OCI-LY7 (cell line): ENCODE measurements at regions not wholly inside any gene's neighbourhood (a gene's known extent, or its start where the extent isn't known, plus 50 kb on each side); places are given as distances from the start of the nearest gene placed in this dataset.

ENCODE experiments used
- BruUV-seq: library from RNA; stranded (reverse); fragments of 400-500 nt; replicated peaks from 2 replicates; lab custom pipeline; 2021; lab: Mats Ljungman, UMichigan
- CTCF ChIA-PET: fragments of 300-600 bp; sonication (Branson Sonifier 250); formaldehyde crosslinking; loops from one replicate; lab custom pipeline; 2022; ENCODE audit warnings: antibody characterized with exemption; ENCODE audit not compliant: unreplicated experiment; lab: Charles Lee
- POLR2A ChIA-PET: fragments of 300-600 bp; sonication (Branson Sonifier 250); formaldehyde crosslinking; loops from one replicate; lab custom pipeline; 2022; ENCODE audit warnings: antibody characterized with exemption; lab: Charles Lee
- DNase-seq: peaks from one replicate; pipeline ENCODE4 v3.0.0-alpha.2; 2015; ENCODE audit warnings: low spot score
- H2AFZ ChIP-seq: fragments of 200-600 bp; sonication (generic), shearing (Covaris generic); 2 replicates; pipeline ENCODE4 v1.6.1; 2014; ENCODE audit warnings: mild to moderate bottlenecking, antibody characterized with exemption, low read length, moderate library complexity
- H3K27ac ChIP-seq: fragments of 200-600 bp; sonication (generic); 2 replicates; pipeline ENCODE4 v1.5.1; 2014; ENCODE audit warnings: mixed run types, low read depth, mild to moderate bottlenecking, moderate library complexity, low read length, inconsistent platforms; ENCODE audit not compliant: poor library complexity, severe bottlenecking
- H3K36me3 ChIP-seq: fragments of 200-600 bp; sonication (generic); 2 replicates; pipeline ENCODE4 v1.6.1; 2014; ENCODE audit warnings: mild to moderate bottlenecking, antibody characterized with exemption, low read length, moderate library complexity, mixed read lengths; ENCODE audit not compliant: insufficient read depth
- H3K4me1 ChIP-seq: fragments of 200-600 bp; sonication (generic); 2 replicates; pipeline ENCODE4 v1.5.1; 2014; ENCODE audit warnings: mild to moderate bottlenecking, low read length; ENCODE audit not compliant: insufficient read depth, poor library complexity, severe bottlenecking
- H3K4me2 ChIP-seq: fragments of 200-600 bp; sonication (generic); 2 replicates; pipeline ENCODE4 v1.6.1; 2014; ENCODE audit warnings: mild to moderate bottlenecking, low read length
- H3K4me3 ChIP-seq: fragments of 200-600 bp; sonication (generic); 2 replicates; pipeline ENCODE4 v1.5.1; 2014; ENCODE audit warnings: mild to moderate bottlenecking, low read depth, low read length; ENCODE audit not compliant: poor library complexity, severe bottlenecking
- H3K79me2 ChIP-seq: fragments of 200-600 bp; sonication (generic); 2 replicates; pipeline ENCODE4 v1.6.1; 2016; ENCODE audit warnings: low read depth, mild to moderate bottlenecking, low read length, moderate library complexity, mixed read lengths; ENCODE audit not compliant: insufficient read depth
- H3K9me2 ChIP-seq: fragments of 200-600 bp; sonication (generic); 2 replicates; pipeline ENCODE4 v1.6.1; 2016; ENCODE audit warnings: mild to moderate bottlenecking, low read length, mixed read lengths; ENCODE audit not compliant: insufficient read depth
- H3K9me3 ChIP-seq: fragments of 200-600 bp; sonication (generic); 2 replicates; pipeline ENCODE4 v1.6.1; 2014; ENCODE audit warnings: mild to moderate bottlenecking, mixed run types, low read length, mixed read lengths
- H4K20me1 ChIP-seq: fragments of 200-600 bp; sonication (generic); 2 replicates; pipeline ENCODE4 v1.6.1; 2014; ENCODE audit warnings: mild to moderate bottlenecking, antibody characterized with exemption, low read length, moderate library complexity, mixed read lengths; ENCODE audit not compliant: insufficient read depth
- EZH2phosphoT487 ChIP-seq: fragments of 200-600 bp; sonication (generic); IDR thresholded peaks from 2 replicates; pipeline ENCODE4 v1.6.1; 2018; ENCODE audit warnings: low read depth, borderline replicate concordance, mild to moderate bottlenecking, mixed run types, antibody characterized with exemption, low read length, moderate library complexity, mixed read lengths
- intact Hi-C: fragments of 100-400 bp; cut with micrococcal nuclease; formaldehyde crosslinking; loops from one replicate; pipeline ENCODE4 v1.10.0; 2022; ENCODE audit not compliant: unreplicated experiment
- TF ChIP-seq, protein P1 (sequence below): fragments of 200-600 bp; sonication (generic); conservative IDR thresholded peaks from 2 replicates; pipeline ENCODE4 v1.5.1; 2014; ENCODE audit warnings: mild to moderate bottlenecking, antibody characterized with exemption, low read length, moderate library complexity, mixed read lengths

DNA sequence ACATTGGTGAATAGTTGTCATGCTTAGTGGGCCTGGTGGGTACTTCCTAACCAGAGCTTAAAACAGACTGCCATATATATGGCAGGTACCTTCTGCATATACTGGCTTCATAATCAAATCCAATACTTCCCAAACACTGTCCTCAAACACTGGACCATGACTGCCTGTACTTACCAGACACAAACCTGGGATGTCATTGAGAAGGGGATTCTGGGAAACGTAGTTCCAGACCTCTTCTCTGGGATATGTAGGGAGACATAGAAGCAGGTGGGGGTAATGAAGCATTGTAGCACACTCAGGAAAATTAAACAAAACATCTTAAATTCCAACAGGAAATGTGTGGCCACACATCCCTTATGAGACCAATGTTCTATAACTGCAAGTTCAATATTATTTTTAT lies 76.5 kb upstream of the ADAMTS5 start:
- no peak overlapping the region for H3K27ac ChIP-seq
- no peak overlapping the region for H3K4me2 ChIP-seq
- intact Hi-C loops = no loop called here
- no TSS peak for BruUV-seq
- DNase-seq = no peak
- no peaks in the 10 kb centered on the region for H3K9me2 ChIP-seq
- H3K4me3 ChIP-seq = no peak overlapping the region
- H4K20me1 ChIP-seq = no peaks in the 10 kb centered on the region
- H3K4me1 ChIP-seq = no peaks in the 10 kb centered on the region
- TF ChIP-seq, protein P1, sequence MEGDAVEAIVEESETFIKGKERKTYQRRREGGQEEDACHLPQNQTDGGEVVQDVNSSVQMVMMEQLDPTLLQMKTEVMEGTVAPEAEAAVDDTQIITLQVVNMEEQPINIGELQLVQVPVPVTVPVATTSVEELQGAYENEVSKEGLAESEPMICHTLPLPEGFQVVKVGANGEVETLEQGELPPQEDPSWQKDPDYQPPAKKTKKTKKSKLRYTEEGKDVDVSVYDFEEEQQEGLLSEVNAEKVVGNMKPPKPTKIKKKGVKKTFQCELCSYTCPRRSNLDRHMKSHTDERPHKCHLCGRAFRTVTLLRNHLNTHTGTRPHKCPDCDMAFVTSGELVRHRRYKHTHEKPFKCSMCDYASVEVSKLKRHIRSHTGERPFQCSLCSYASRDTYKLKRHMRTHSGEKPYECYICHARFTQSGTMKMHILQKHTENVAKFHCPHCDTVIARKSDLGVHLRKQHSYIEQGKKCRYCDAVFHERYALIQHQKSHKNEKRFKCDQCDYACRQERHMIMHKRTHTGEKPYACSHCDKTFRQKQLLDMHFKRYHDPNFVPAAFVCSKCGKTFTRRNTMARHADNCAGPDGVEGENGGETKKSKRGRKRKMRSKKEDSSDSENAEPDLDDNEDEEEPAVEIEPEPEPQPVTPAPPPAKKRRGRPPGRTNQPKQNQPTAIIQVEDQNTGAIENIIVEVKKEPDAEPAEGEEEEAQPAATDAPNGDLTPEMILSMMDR = no peak
- TF ChIP-seq EZH2phosphoT487 = no peak
- ChIA-PET CTCF (no interaction called here), POLR2A (interaction anchor here (1.0 kb wide), 1 partner anchor 16 kb away, joined by 3 read pairs; no protein-coding TSS in a partner anchor)
- no peaks in the 10 kb centered on the region for H3K36me3 ChIP-seq
- H3K79me2 ChIP-seq = no peaks in the 10 kb centered on the region
- H2AFZ ChIP-seq = no peak overlapping the region
- no peaks in the 10 kb centered on the region for H3K9me3 ChIP-seq

DNA sequence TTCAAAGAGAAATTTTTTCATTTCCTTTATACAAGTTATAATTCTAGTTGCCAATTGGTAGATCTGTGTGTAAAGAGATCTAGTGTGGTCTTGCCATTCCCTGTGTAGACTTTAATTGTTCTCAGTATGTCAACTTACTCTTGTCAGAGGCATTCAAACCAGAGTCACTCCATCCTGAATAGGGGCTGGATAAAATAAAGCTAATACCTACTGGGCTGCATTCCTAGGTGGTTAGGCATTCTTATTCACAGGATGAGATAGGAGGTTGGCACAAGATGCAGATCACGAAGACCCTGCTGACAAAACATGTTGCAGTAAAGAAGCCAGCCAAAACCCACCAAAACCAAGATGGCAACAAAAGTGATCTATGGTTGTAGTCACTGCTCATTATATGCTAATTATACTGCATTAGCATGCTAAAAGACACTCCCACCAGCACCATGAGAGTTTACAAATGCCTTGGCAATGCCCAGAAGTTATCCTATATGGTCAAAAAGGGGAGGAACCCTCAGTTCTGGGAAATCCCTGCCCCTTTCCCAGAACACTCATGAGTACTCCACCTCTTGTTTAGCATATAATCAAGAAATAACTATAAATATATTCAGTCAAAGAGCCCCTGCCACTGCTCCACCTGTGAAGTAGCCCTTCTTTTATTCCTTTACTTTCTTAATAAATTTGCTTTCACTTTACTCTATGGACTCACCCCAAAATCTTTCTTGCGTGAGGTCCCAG lies 74.0 kb upstream of the ADAMTS5 start:
- no TSS peak for BruUV-seq
- TF ChIP-seq EZH2phosphoT487 = no peak
- TF ChIP-seq, protein P1 = no peak
- CTCF ChIA-PET = no interaction called here

DNA sequence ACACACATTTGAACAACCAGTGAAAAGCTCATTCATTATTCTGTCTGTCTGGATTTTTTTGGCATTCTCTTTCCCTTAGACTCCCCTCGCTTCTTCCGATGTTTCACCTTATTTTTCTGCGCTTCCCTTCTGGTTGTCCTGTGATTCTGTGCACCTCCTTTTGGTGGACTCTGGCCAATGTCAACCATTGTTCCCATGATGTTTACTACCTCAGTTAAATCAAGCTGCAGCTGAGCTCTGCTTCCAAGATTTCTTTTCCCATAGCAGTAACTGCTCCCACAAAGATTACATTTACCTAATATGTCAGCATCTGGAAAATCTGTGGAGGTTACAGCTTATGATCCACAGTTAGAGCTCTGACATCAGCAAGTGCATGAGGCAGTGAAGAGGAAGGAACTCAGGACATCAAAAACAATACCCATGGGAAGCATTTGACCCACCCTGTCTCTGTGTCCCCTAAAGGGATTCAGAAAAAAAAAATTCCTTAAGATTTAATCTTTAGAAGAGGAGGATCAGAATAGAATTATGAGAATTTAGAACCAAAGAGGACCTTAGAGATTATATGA lies 69.9 kb upstream of the ADAMTS5 start:
- intact Hi-C loops = no loop called here

More for the DNA sequence above, 74.0 kb upstream of the ADAMTS5 start:
- Histone ChIP-seq H3K4me2 (no peak overlapping the region), H3K4me1 (no peaks in the 10 kb centered on the region), H4K20me1 (no peaks in the 10 kb centered on the region), H3K27ac (no peak overlapping the region), H3K36me3 (no peaks in the 10 kb centered on the region), H3K9me2 (no peaks in the 10 kb centered on the region), H2AFZ (no peak overlapping the region), H3K9me3 (no peaks in the 10 kb centered on the region), H3K79me2 (no peaks in the 10 kb centered on the region), H3K4me3 (no peak overlapping the region)
- POLR2A ChIA-PET = interaction anchor here (0.7 kb wide), 1 partner anchor 1275 kb away, joined by 4 read pairs; no protein-coding TSS in a partner anchor
- no peak for DNase-seq
- intact Hi-C loops = no loop called here

More for the DNA sequence above, 69.9 kb upstream of the ADAMTS5 start:
- H3K9me3 ChIP-seq = peaks cover 3% of the 10 kb centered on the region; the same call in 1 of the 2 replicates
- TF ChIP-seq EZH2phosphoT487 = no peak
- TF ChIP-seq, protein P1 = no peak
- no peaks in the 10 kb centered on the region for H3K4me1 ChIP-seq
- H3K36me3 ChIP-seq = no peaks in the 10 kb centered on the region
- no peaks in the 10 kb centered on the region for H3K79me2 ChIP-seq
- H4K20me1 ChIP-seq = no peaks in the 10 kb centered on the region
- no peak overlapping the region for H3K4me2 ChIP-seq
- no peak overlapping the region for H2AFZ ChIP-seq
- H3K27ac ChIP-seq = no peak overlapping the region
- no TSS peak for BruUV-seq
- DNase-seq = no peak
- no peak overlapping the region for H3K4me3 ChIP-seq
- H3K9me2 ChIP-seq = no peaks in the 10 kb centered on the region
- ChIA-PET CTCF (no interaction called here), POLR2A (no interaction called here)
